HG02870 (cell line): ENCODE measurements at regions not wholly inside any gene's neighbourhood (a gene's known extent, or its start where the extent isn't known, plus 50 kb on each side); places are given as distances from the start of the nearest gene placed in this dataset.

Experiments
- ATAC-seq: cut with Tn5 transposase; IDR thresholded peaks from one replicate; pipeline ENCODE4 v1.9.1; 2021; ENCODE audit warnings: mild to moderate bottlenecking, moderate library complexity; ENCODE audit not compliant: unreplicated experiment

- no peak for ATAC-seq
These were observed 177.3 kb upstream of the DDHD1 start for GRCh38 chr14:53330441-53330840.

- ATAC-seq, result no peak
These were observed 175.7 kb upstream of the DDHD1 start for GRCh38 chr14:53328841-53329240.

- ATAC-seq, result no peak
These were observed 174.6 kb upstream of the DDHD1 start for GRCh38 chr14:53327716-53328115.

- no peak for ATAC-seq
These were observed 172.2 kb upstream of the DDHD1 start for GRCh38 chr14:53325176-53325806.

GRCh38 chr14:53316504-53316903, 163.4 kb upstream of the DDHD1 start:
- ATAC-seq, result no peak

- peak; percentile 88 for ATAC-seq
These were observed 157.3 kb upstream of the DDHD1 start for GRCh38 chr14:53310412-53310811.

GRCh38 chr14:53306911-53307310, 153.8 kb upstream of the DDHD1 start:
- ATAC-seq, result no peak

GRCh38 chr14:53306267-53306721, 153.2 kb upstream of the DDHD1 start:
- no peak for ATAC-seq

GRCh38 chr14:53304726-53305381, 151.7 kb upstream of the DDHD1 start:
- ATAC-seq, result no peak

GRCh38 chr14:53295985-53296582, 143.0 kb upstream of the DDHD1 start:
- no peak for ATAC-seq

GRCh38 chr14:53295372-53295771, 142.2 kb upstream of the DDHD1 start:
- ATAC-seq, result no peak

GRCh38 chr14:53286301-53286700, 133.2 kb upstream of the DDHD1 start:
- no peak for ATAC-seq

GRCh38 chr14:53285821-53286220, 132.7 kb upstream of the DDHD1 start:
- no peak for ATAC-seq

- ATAC-seq, result no peak
These were observed 131.9 kb upstream of the DDHD1 start for GRCh38 chr14:53285064-53285463.

GRCh38 chr14:53278602-53279506, 125.7 kb upstream of the DDHD1 start:
- ATAC-seq, result no peak

GRCh38 chr14:53273671-53274072, 120.5 kb upstream of the DDHD1 start:
- ATAC-seq, result no peak

GRCh38 chr14:53265025-53265424, 111.9 kb upstream of the DDHD1 start:
- ATAC-seq, result no peak

GRCh38 chr14:53260928-53261327, 107.8 kb upstream of the DDHD1 start:
- ATAC-seq, result no peak

- no peak for ATAC-seq
These were observed 107.2 kb upstream of the DDHD1 start for GRCh38 chr14:53260286-53260685.

GRCh38 chr14:53252141-53252540, 99.0 kb upstream of the DDHD1 start:
- no peak for ATAC-seq

- ATAC-seq, result no peak
These were observed 95.9 kb upstream of the DDHD1 start for GRCh38 chr14:53249059-53249458.
